Peyer's patch (tissue), 4 donors: ENCODE measurements at regions not wholly inside any gene's neighbourhood (a gene's known extent, or its start where the extent isn't known, plus 50 kb on each side); places are given as distances from the start of the nearest gene placed in this dataset.

Experiments
- CTCF ChIP-seq, 6 experiments: fragments of 450-650 bp in 4 of 6; fragments of 200-600 bp in 2 of 6; sonication (generic) in 1 of 6; IDR thresholded peaks; one replicate each; pipeline ENCODE4 v1.5.1; 2017 to 2019; ENCODE audit warnings: antibody characterized with exemption in 6 of 6, mild to moderate bottlenecking in 3 of 6, moderate library complexity in 1 of 6
- POLR2A ChIP-seq, 2 donors: fragments of 450-650 bp; IDR thresholded peaks; one replicate each; pipeline ENCODE4 v1.5.1; 2017; ENCODE audit warnings: antibody characterized with exemption in 2 of 2, mild to moderate bottlenecking in 2 of 2, moderate library complexity in 2 of 2

- TF ChIP-seq CTCF (IDR thresholded peaks at IDR 0.05) = no peak
- no peak for TF ChIP-seq POLR2A (IDR thresholded peaks at IDR 0.05)
Observed at GRCh38 chr2:7450833-7451190, 533.6 kb downstream of the RNF144A start.
